WTC11 (cell line): ENCODE measurements at regions not wholly inside any gene's neighbourhood (a gene's known extent, or its start where the extent isn't known, plus 50 kb on each side); places are given as distances from the start of the nearest gene placed in this dataset.
"Not testable (repeated sequence)": the region's sequence is repeated elsewhere in the genome, so short reads cannot be mapped to it uniquely, and the experiment has no call there.

Source experiments
- ATAC-seq: fragments of 200-7000 bp; cut with Tn5 transposase; 2 replicates; pipeline ENCODE4 v1.10.0; 2021; ENCODE audit warnings: mild to moderate bottlenecking, moderate library complexity
- CTCF ChIA-PET: fragments of 300-600 bp; sonication (Branson Sonifier 250); formaldehyde crosslinking; loops from one replicate; lab custom pipeline; 2021; ENCODE audit warnings: antibody characterized with exemption; lab: Charles Lee
- POLR2A ChIA-PET: fragments of 350-600 bp; sonication (Branson Sonifier 250); formaldehyde crosslinking; loops from one replicate; lab custom pipeline; 2021; ENCODE audit warnings: antibody characterized with exemption; lab: Charles Lee
- DNase-seq: peaks from one replicate; pipeline ENCODE4 v3.0.0; 2021; ENCODE audit warnings: low spot score
- H3K27ac Mint-ChIP-seq: 2 replicates; pipeline ENCODE4 v1.8.0; 2021; ENCODE audit warnings: mixed read lengths
- H3K27me3 Mint-ChIP-seq: 2 replicates; pipeline ENCODE4 v1.8.0; 2021; ENCODE audit warnings: low read depth, mild to moderate bottlenecking, moderate library complexity, mixed read lengths
- H3K36me3 Mint-ChIP-seq: 2 replicates; pipeline ENCODE4 v1.8.0; 2021; ENCODE audit warnings: mixed read lengths
- H3K4me1 Mint-ChIP-seq: 2 replicates; pipeline ENCODE4 v1.8.0; 2022; ENCODE audit warnings: mixed read lengths
- H3K4me3 Mint-ChIP-seq: 2 replicates; pipeline ENCODE4 v1.8.0; 2021; ENCODE audit warnings: mild to moderate bottlenecking, moderate library complexity, mixed read lengths
- H3K9me3 Mint-ChIP-seq: 2 replicates; pipeline ENCODE4 v1.8.0; 2021; ENCODE audit warnings: mixed read lengths
- ATF3 ChIP-seq: sonication (generic); formaldehyde crosslinking; conservative IDR thresholded peaks from 2 replicates; pipeline ENCODE4 v1.8.1; 2022; ENCODE audit warnings: mild to moderate bottlenecking, missing genetic modification reagents
- CBFB ChIP-seq: sonication (generic); formaldehyde crosslinking; IDR thresholded peaks from 2 replicates; pipeline ENCODE4 v1.8.1; 2022; ENCODE audit warnings: mild to moderate bottlenecking, low read depth, missing genetic modification reagents
- E2F4 ChIP-seq: sonication (generic); formaldehyde crosslinking; IDR thresholded peaks from 2 replicates; pipeline ENCODE4 v1.8.1; 2022; ENCODE audit warnings: low read depth, mild to moderate bottlenecking, moderate library complexity, missing genetic modification reagents, borderline replicate concordance
- GTF2I ChIP-seq: fragments of 250-450 bp; sonication (Bioruptor Pico); conservative IDR thresholded peaks from 2 replicates; pipeline ENCODE4 v1.4.0; 2021; ENCODE audit warnings: mild to moderate bottlenecking
- KAT7 ChIP-seq: sonication (generic); formaldehyde crosslinking; IDR thresholded peaks from 2 replicates; pipeline ENCODE4 v1.8.1; 2023; ENCODE audit warnings: missing genetic modification reagents, mild to moderate bottlenecking, borderline replicate concordance
- MXD4 ChIP-seq: fragments of 250-450 bp; sonication (Bioruptor Pico); IDR thresholded peaks from 2 replicates; pipeline ENCODE4 v1.8.0; 2021; ENCODE audit warnings: mild to moderate bottlenecking, moderate library complexity, borderline replicate concordance
- MYBL2 ChIP-seq: sonication (generic); formaldehyde crosslinking; IDR thresholded peaks from 2 replicates; pipeline ENCODE4 v1.8.1; 2023; ENCODE audit warnings: mild to moderate bottlenecking, moderate library complexity, missing genetic modification reagents
- NFATC4 ChIP-seq: fragments of 250-450 bp; sonication (Bioruptor Pico); IDR thresholded peaks from 2 replicates; pipeline ENCODE4 v1.9.0; 2021; ENCODE audit warnings: mild to moderate bottlenecking
- PREB ChIP-seq: sonication (generic); formaldehyde crosslinking; IDR thresholded peaks from 2 replicates; pipeline ENCODE4 v1.8.1; 2022; ENCODE audit warnings: mild to moderate bottlenecking, missing genetic modification reagents, moderate library complexity, borderline replicate concordance
- TCF7 ChIP-seq: sonication (generic); formaldehyde crosslinking; IDR thresholded peaks from 2 replicates; pipeline ENCODE4 v1.8.0; 2022; ENCODE audit warnings: mild to moderate bottlenecking, low read depth, missing genetic modification reagents, moderate library complexity
- TEAD1 ChIP-seq: sonication (generic); formaldehyde crosslinking; IDR thresholded peaks from 2 replicates; pipeline ENCODE4 v1.8.0; 2022; ENCODE audit warnings: mild to moderate bottlenecking, missing genetic modification reagents
- TP53 ChIP-seq: sonication (generic); formaldehyde crosslinking; IDR thresholded peaks from 2 replicates; pipeline ENCODE4 v1.8.1; 2023; ENCODE audit warnings: mild to moderate bottlenecking, missing genetic modification reagents
- ZNF396 ChIP-seq: fragments of 250-450 bp; sonication (Bioruptor Pico); IDR thresholded peaks from 2 replicates; pipeline ENCODE4 v1.8.0; 2021; ENCODE audit warnings: mild to moderate bottlenecking, moderate library complexity, borderline replicate concordance
- ZNF416 ChIP-seq: fragments of 250-450 bp; sonication (Bioruptor Pico); IDR thresholded peaks from 2 replicates; pipeline ENCODE4 v1.9.0; 2021; ENCODE audit warnings: mild to moderate bottlenecking, inconsistent platforms
- ZNF532 ChIP-seq: fragments of 250-450 bp; sonication (Bioruptor Pico); IDR thresholded peaks from 2 replicates; pipeline ENCODE4 v1.9.0; 2021; ENCODE audit warnings: mild to moderate bottlenecking, borderline replicate concordance
- ZNF671 ChIP-seq: fragments of 250-450 bp; sonication (Bioruptor Pico); IDR thresholded peaks from 2 replicates; pipeline ENCODE4 v1.8.0; 2021; ENCODE audit warnings: mild to moderate bottlenecking
- TF ChIP-seq, protein P1 (sequence below): sonication (generic); formaldehyde crosslinking; IDR thresholded peaks from 2 replicates; pipeline ENCODE4 v1.8.1; 2023; ENCODE audit warnings: mild to moderate bottlenecking, missing genetic modification reagents
- TF ChIP-seq, protein P2 (sequence below): fragments of 250-450 bp; sonication (Bioruptor Pico); IDR thresholded peaks from 2 replicates; pipeline ENCODE4 v1.9.0; 2021; ENCODE audit warnings: mild to moderate bottlenecking
- TF ChIP-seq, protein P3 (sequence below): sonication (generic); formaldehyde crosslinking; IDR thresholded peaks from 2 replicates; pipeline ENCODE4 v1.8.1; 2023; ENCODE audit warnings: mild to moderate bottlenecking, missing genetic modification reagents, moderate library complexity

DNA sequence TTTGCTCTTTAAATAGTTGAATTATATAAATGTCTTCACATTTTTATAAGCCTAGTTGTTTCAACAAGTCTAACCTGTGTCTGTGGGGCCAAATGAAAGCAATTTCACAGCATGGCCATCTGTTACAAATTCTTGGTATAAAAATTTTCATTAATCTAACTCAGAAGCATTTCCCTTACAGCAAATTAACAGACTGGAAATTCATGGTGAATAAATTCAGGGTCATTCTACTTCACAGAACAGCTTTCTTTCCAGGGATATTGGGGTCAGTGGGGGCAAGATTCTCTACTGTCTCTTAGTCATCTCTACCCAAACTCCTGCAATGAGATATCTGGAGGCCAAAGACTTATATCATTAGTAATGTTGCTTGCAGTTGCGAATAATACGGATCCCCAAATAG, 352.1 kb downstream of the MMUT start:
- ChIA-PET CTCF (no interaction called here), POLR2A (no interaction called here)
- peaks cover 2% of the 10 kb centered on the region; the same call in 1 of the 2 replicates for H3K4me1 Mint-ChIP-seq
- ATAC-seq (no peak), DNase-seq (no peak)
- no peaks in the 10 kb centered on the region for H3K27me3 Mint-ChIP-seq
- H3K4me3 Mint-ChIP-seq, result no peak overlapping the region
- no peak for TF ChIP-seq GTF2I (CRISPR knock-in tag)
- TF ChIP-seq MXD4, result no peak
- TF ChIP-seq CBFB (CRISPR knock-in tag), result no peak
- no peak for TF ChIP-seq ZNF532
- TF ChIP-seq NFATC4 (CRISPR knock-in tag), result no peak
- no peak for TF ChIP-seq TP53 (CRISPR knock-in tag)
- no peak for TF ChIP-seq ZNF416
- no peak for TF ChIP-seq ATF3 (CRISPR knock-in tag)
- TF ChIP-seq KAT7 (CRISPR knock-in tag), result no peak
- no peak for TF ChIP-seq PREB
- no peak for TF ChIP-seq E2F4 (CRISPR knock-in tag)
- TF ChIP-seq TCF7, result no peak
- TF ChIP-seq, protein P1, sequence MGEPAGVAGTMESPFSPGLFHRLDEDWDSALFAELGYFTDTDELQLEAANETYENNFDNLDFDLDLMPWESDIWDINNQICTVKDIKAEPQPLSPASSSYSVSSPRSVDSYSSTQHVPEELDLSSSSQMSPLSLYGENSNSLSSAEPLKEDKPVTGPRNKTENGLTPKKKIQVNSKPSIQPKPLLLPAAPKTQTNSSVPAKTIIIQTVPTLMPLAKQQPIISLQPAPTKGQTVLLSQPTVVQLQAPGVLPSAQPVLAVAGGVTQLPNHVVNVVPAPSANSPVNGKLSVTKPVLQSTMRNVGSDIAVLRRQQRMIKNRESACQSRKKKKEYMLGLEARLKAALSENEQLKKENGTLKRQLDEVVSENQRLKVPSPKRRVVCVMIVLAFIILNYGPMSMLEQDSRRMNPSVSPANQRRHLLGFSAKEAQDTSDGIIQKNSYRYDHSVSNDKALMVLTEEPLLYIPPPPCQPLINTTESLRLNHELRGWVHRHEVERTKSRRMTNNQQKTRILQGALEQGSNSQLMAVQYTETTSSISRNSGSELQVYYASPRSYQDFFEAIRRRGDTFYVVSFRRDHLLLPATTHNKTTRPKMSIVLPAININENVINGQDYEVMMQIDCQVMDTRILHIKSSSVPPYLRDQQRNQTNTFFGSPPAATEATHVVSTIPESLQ (CRISPR knock-in tag), result no peak
- TF ChIP-seq, protein P2, sequence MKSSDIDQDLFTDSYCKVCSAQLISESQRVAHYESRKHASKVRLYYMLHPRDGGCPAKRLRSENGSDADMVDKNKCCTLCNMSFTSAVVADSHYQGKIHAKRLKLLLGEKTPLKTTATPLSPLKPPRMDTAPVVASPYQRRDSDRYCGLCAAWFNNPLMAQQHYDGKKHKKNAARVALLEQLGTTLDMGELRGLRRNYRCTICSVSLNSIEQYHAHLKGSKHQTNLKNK (CRISPR knock-in tag), result no peak
- no peak for TF ChIP-seq ZNF396 (CRISPR knock-in tag)
- TF ChIP-seq TEAD1 (CRISPR knock-in tag), result no peak
- no peak for TF ChIP-seq ZNF671 (CRISPR knock-in tag)
- no peak for TF ChIP-seq MYBL2 (CRISPR knock-in tag)
- TF ChIP-seq, protein P3, sequence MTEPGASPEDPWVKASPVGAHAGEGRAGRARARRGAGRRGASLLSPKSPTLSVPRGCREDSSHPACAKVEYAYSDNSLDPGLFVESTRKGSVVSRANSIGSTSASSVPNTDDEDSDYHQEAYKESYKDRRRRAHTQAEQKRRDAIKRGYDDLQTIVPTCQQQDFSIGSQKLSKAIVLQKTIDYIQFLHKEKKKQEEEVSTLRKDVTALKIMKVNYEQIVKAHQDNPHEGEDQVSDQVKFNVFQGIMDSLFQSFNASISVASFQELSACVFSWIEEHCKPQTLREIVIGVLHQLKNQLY, result no peak
- no peaks in the 10 kb centered on the region for H3K9me3 Mint-ChIP-seq
- no peak overlapping the region for H3K27ac Mint-ChIP-seq
- no peaks in the 10 kb centered on the region for H3K36me3 Mint-ChIP-seq

DNA sequence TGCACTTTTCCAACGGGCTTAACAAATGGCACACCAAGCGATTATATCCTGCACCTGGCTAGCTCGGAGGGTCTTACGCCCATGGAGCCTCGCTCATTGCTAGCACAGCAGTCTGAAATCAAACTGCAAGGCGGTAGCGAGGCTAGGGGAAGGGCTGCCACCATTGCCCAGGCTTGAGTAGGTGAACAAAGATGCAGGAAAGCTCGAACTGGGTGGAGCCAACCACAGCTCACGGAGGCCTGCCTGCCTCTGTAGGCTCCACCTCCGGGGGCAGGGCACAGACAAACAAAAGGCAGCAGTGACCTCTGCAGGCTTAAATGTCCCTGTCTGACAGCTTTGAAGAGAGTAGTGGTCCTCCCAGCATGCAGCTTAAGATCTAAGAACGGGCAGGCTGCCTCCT, 365.4 kb downstream of the MMUT start:
- H3K4me3 Mint-ChIP-seq, DNase-seq: not testable (repeated sequence)

More for the DNA sequence above, 365.4 kb downstream of the MMUT start:
- H3K27ac Mint-ChIP-seq, POLR2A ChIA-PET, ATAC-seq, H3K27me3 Mint-ChIP-seq, H3K4me1 Mint-ChIP-seq, CTCF ChIA-PET: not testable (repeated sequence)
- Mint-ChIP-seq H3K9me3 (peaks cover 47% of the 10 kb centered on the region), H3K36me3 (peaks cover 44% of the 10 kb centered on the region)
